BE2C (cell line): ENCODE measurements at regions not wholly inside any gene's neighbourhood (a gene's known extent, or its start where the extent isn't known, plus 50 kb on each side); places are given as distances from the start of the nearest gene placed in this dataset.
"Not testable (repeated sequence)": the region's sequence is repeated elsewhere in the genome, so short reads cannot be mapped to it uniquely, and the experiment has no call there.

Source experiments
- DNase-seq: peaks from one replicate; pipeline ENCODE4 v3.0.0-alpha.2; 2020
- H3K27me3 ChIP-seq: fragments of 250-450 bp; sonication (Bioruptor Pico); 2 replicates; pipeline ENCODE4 v1.5.1; 2020; ENCODE audit warnings: mild to moderate bottlenecking
- H3K36me3 ChIP-seq: fragments of 250-450 bp; sonication (Bioruptor Pico); 2 replicates; pipeline ENCODE4 v1.5.1; 2020; ENCODE audit warnings: mild to moderate bottlenecking
- H3K4me1 ChIP-seq: fragments of 250-450 bp; sonication (Bioruptor Pico); 2 replicates; pipeline ENCODE4 v1.5.1; 2020
- H3K4me3 ChIP-seq: 2 replicates; pipeline ENCODE4 v1.5.1; 2011; ENCODE audit warnings: low read depth, low read length
- H3K9me3 ChIP-seq: fragments of 250-450 bp; sonication (Bioruptor Pico); 2 replicates; pipeline ENCODE4 v1.5.1; 2020
- CTCF ChIP-seq: IDR thresholded peaks from 2 replicates; pipeline ENCODE4 v1.5.1; 2012; ENCODE audit warnings: mild to moderate bottlenecking, low read depth, low read length

- Histone ChIP-seq H3K36me3 (no peaks in the 10 kb centered on the region), H3K9me3 (no peaks in the 10 kb centered on the region), H3K4me3 (no peak overlapping the region), H3K27me3 (0 out of 2 replicates have a peak, but pooled peaks cover 3% of the 10 kb centered on the region), H3K4me1 (no peaks in the 10 kb centered on the region)
- no peak for TF ChIP-seq CTCF
- no peak for DNase-seq
Observed at GRCh38 chr2:14773696-14774095, 141.2 kb downstream of the LRATD1 start.

GRCh38 chr2:14774436-14774968, 142.0 kb downstream of the LRATD1 start:
- Histone ChIP-seq H3K9me3 (no peaks in the 10 kb centered on the region), H3K4me1 (no peaks in the 10 kb centered on the region), H3K36me3 (no peaks in the 10 kb centered on the region), H3K27me3 (0 out of 2 replicates have a peak, but pooled peaks cover 3% of the 10 kb centered on the region), H3K4me3 (no peak overlapping the region)
- TF ChIP-seq CTCF = no peak
- DNase-seq = no peak

GRCh38 chr2:14776216-14776615, 143.7 kb downstream of the LRATD1 start:
- no peak for DNase-seq
- H3K36me3 ChIP-seq = no peaks in the 10 kb centered on the region
- H3K4me3 ChIP-seq = no peak overlapping the region
- H3K27me3 ChIP-seq = 0 out of 2 replicates have a peak, but pooled peaks cover 3% of the 10 kb centered on the region
- no peak for TF ChIP-seq CTCF
- H3K9me3 ChIP-seq = no peaks in the 10 kb centered on the region
- H3K4me1 ChIP-seq = no peaks in the 10 kb centered on the region

GRCh38 chr2:14778015-14778414, 145.5 kb downstream of the LRATD1 start:
- no peak for DNase-seq
- TF ChIP-seq CTCF = no peak
- H3K36me3 ChIP-seq = no peaks in the 10 kb centered on the region
- no peaks in the 10 kb centered on the region for H3K27me3 ChIP-seq
- no peaks in the 10 kb centered on the region for H3K4me1 ChIP-seq
- no peaks in the 10 kb centered on the region for H3K9me3 ChIP-seq
- no peak overlapping the region for H3K4me3 ChIP-seq

GRCh38 chr2:14779252-14779651, 146.7 kb downstream of the LRATD1 start:
- H3K4me3 ChIP-seq = no peak overlapping the region
- H3K36me3 ChIP-seq = no peaks in the 10 kb centered on the region
- no peaks in the 10 kb centered on the region for H3K4me1 ChIP-seq
- H3K9me3 ChIP-seq = no peaks in the 10 kb centered on the region
- DNase-seq = no peak
- no peak for TF ChIP-seq CTCF
- no peaks in the 10 kb centered on the region for H3K27me3 ChIP-seq

GRCh38 chr2:14781142-14781541, 148.6 kb downstream of the LRATD1 start:
- no peaks in the 10 kb centered on the region for H3K9me3 ChIP-seq
- DNase-seq = no peak
- no peaks in the 10 kb centered on the region for H3K4me1 ChIP-seq
- no peaks in the 10 kb centered on the region for H3K27me3 ChIP-seq
- TF ChIP-seq CTCF = no peak
- H3K36me3 ChIP-seq = no peaks in the 10 kb centered on the region
- no peak overlapping the region for H3K4me3 ChIP-seq

- H3K4me1 ChIP-seq, H3K4me3 ChIP-seq, H3K36me3 ChIP-seq, DNase-seq, H3K9me3 ChIP-seq, H3K27me3 ChIP-seq: not testable (repeated sequence)
Observed at GRCh38 chr2:14788814-14789213, 156.3 kb downstream of the LRATD1 start.
